Sigmoid colon (tissue), 6 donors: ENCODE measurements at regions not wholly inside any gene's neighbourhood (a gene's known extent, or its start where the extent isn't known, plus 50 kb on each side); places are given as distances from the start of the nearest gene placed in this dataset.

ENCODE experiments used
- DNase-seq: peaks from one replicate; pipeline ENCODE4 v3.0.0-alpha.2; 2019
- H3K27ac ChIP-seq, 4 donors: fragments of 200-600 bp; sonication (generic); one replicate each; pipeline ENCODE4 v1.5.1; 2016 to 2019; ENCODE audit warnings: mild to moderate bottlenecking in 1 of 4
- H3K27me3 ChIP-seq, 3 donors: fragments of 200-600 bp; sonication (generic); one replicate each; pipeline ENCODE4 v1.5.1; 2019; ENCODE audit warnings: mild to moderate bottlenecking in 1 of 3
- H3K36me3 ChIP-seq, 4 donors: fragments of 200-600 bp; sonication (generic); one replicate each; pipeline ENCODE4 v1.5.1; 2016 to 2019
- H3K4me1 ChIP-seq, 4 donors: fragments of 200-600 bp; sonication (generic); one replicate each; pipeline ENCODE4 v1.5.1; 2017 to 2019
- H3K4me3 ChIP-seq, 4 donors: fragments of 200-600 bp; sonication (generic); one replicate each; pipeline ENCODE4 v1.5.1; 2017 to 2019; ENCODE audit warnings: mild to moderate bottlenecking in 2 of 4, moderate library complexity in 1 of 4
- H3K9me3 ChIP-seq, 4 donors: fragments of 200-600 bp in 3 of 4; sonication (generic) in 3 of 4; one replicate each; pipeline versions ENCODE4 v1.5.1 to v1.6.1; 2013 to 2019
- CTCF ChIP-seq, 4 experiments: fragments of 450-650 bp in 3 of 4; fragments of 200-600 bp in 1 of 4; IDR thresholded peaks; one replicate each; pipeline ENCODE4 v1.5.1; 2016 to 2019; ENCODE audit warnings: antibody characterized with exemption in 4 of 4, mild to moderate bottlenecking in 3 of 4, moderate library complexity in 2 of 4
- EP300 ChIP-seq, 4 donors: sonication (generic); formaldehyde crosslinking; IDR thresholded peaks; one replicate each; pipeline ENCODE4 v1.6.1; 2017; ENCODE audit warnings: antibody characterized with exemption in 4 of 4
- POLR2A ChIP-seq, 2 donors: fragments of 450-650 bp; IDR thresholded peaks; one replicate each; pipeline ENCODE4 v1.6.1; 2016; ENCODE audit warnings: antibody characterized with exemption in 2 of 2, mild to moderate bottlenecking in 2 of 2, moderate library complexity in 2 of 2
- POLR2AphosphoS5 ChIP-seq, 4 donors: sonication (generic); formaldehyde crosslinking; IDR thresholded peaks; one replicate each; pipeline ENCODE4 v1.6.1; 2017; ENCODE audit warnings: antibody characterized with exemption in 4 of 4
- WGBS, 2 donors: extraction: QIAGEN DNeasy Blood & Tissue Kit; methylation state at CpG; one replicate each; pipeline ENCODE4 v1.1.7; 2013; 5-methylcytosine and 5-hydroxymethylcytosine counted together
- intact Hi-C: fragments of 100-400 bp; cut with DNase I; formaldehyde crosslinking; loops from one replicate; pipeline ENCODE4 v1.15.1; 2023
- donor health status: healthy with polysubstance abuse.
- donor health status: healthy.

GRCh38 chr1:112267929-112268328, 128.1 kb upstream of the CTTNBP2NL start:
- Histone ChIP-seq H3K36me3 (no peaks in the 10 kb centered on the region), H3K4me3 (no peak overlapping the region), H3K9me3 (no peaks in the 10 kb centered on the region), H3K4me1 (peaks cover 0 to 14% (median 0%) of the 10 kb centered on the region in 4 donors), H3K27me3 (no peaks in the 10 kb centered on the region), H3K27ac (peak overlapping the region in 1 of 4 donors; percentile 45)
- peak; percentile 73 for DNase-seq
- TF ChIP-seq CTCF (IDR thresholded peaks at IDR 0.05) = no peak
- peak in 2 of 4 donors; percentile 7 to 24 for TF ChIP-seq POLR2AphosphoS5 (IDR thresholded peaks at IDR 0.05)
- no peak for TF ChIP-seq POLR2A (IDR thresholded peaks at IDR 0.05)
- no peak for TF ChIP-seq EP300 (IDR thresholded peaks at IDR 0.05)
- intact Hi-C loops = no loop called here

GRCh38 chr1:112268408-112268807, 127.6 kb upstream of the CTTNBP2NL start:
- Histone ChIP-seq H3K36me3 (no peaks in the 10 kb centered on the region), H3K4me1 (peaks cover 0 to 10% (median 0%) of the 10 kb centered on the region in 4 donors), H3K27me3 (no peaks in the 10 kb centered on the region), H3K4me3 (no peak overlapping the region), H3K9me3 (no peaks in the 10 kb centered on the region), H3K27ac (peak overlapping the region in 1 of 4 donors; percentile 45)
- DNase-seq = no peak
- 68 to 82% methylated on average over 3 of the region's 3 CpGs for WGBS, 2 donors
- TF ChIP-seq POLR2AphosphoS5 (IDR thresholded peaks at IDR 0.05) (no peak), POLR2A (IDR thresholded peaks at IDR 0.05) (no peak), CTCF (IDR thresholded peaks at IDR 0.05) (no peak), EP300 (IDR thresholded peaks at IDR 0.05) (no peak)
- intact Hi-C loops = no loop called here

- no peak for TF ChIP-seq POLR2AphosphoS5 (IDR thresholded peaks at IDR 0.05)
- H3K27me3 ChIP-seq = no peaks in the 10 kb centered on the region
- DNase-seq = no peak
- intact Hi-C loops = no loop called here
- peaks cover 0 to 2% (median 0%) of the 10 kb centered on the region in 4 donors for H3K9me3 ChIP-seq
- H3K36me3 ChIP-seq = no peaks in the 10 kb centered on the region
- 93% methylated on average over 3 of the region's 3 CpGs for WGBS, 2 donors
- no peak overlapping the region for H3K4me3 ChIP-seq
- no peak overlapping the region for H3K27ac ChIP-seq
- H3K4me1 ChIP-seq = no peaks in the 10 kb centered on the region
Observed at GRCh38 chr1:112271270-112271669, 124.7 kb upstream of the CTTNBP2NL start.

GRCh38 chr1:112272101-112272772, 123.8 kb upstream of the CTTNBP2NL start:
- DNase-seq = no peak
- Histone ChIP-seq H3K27ac (no peak overlapping the region), H3K36me3 (no peaks in the 10 kb centered on the region), H3K9me3 (peaks cover 0 to 2% (median 0%) of the 10 kb centered on the region in 4 donors), H3K4me3 (no peak overlapping the region), H3K27me3 (no peaks in the 10 kb centered on the region), H3K4me1 (no peaks in the 10 kb centered on the region)
- intact Hi-C loops = no loop called here
- TF ChIP-seq EP300 (IDR thresholded peaks at IDR 0.05) = no peak
- TF ChIP-seq POLR2A (IDR thresholded peaks at IDR 0.05) = no peak
- TF ChIP-seq POLR2AphosphoS5 (IDR thresholded peaks at IDR 0.05) = no peak
- no peak for TF ChIP-seq CTCF (IDR thresholded peaks at IDR 0.05)
- 67 to 71% methylated on average over 6 of the region's 6 CpGs for WGBS, 2 donors

- no peaks in the 10 kb centered on the region for H3K36me3 ChIP-seq
- no peaks in the 10 kb centered on the region for H3K27me3 ChIP-seq
- H3K4me3 ChIP-seq = no peak overlapping the region
- no peaks in the 10 kb centered on the region for H3K9me3 ChIP-seq
- intact Hi-C loops = no loop called here
- no peak for DNase-seq
- no peak overlapping the region for H3K27ac ChIP-seq
- TF ChIP-seq EP300 (IDR thresholded peaks at IDR 0.05) (no peak), POLR2A (IDR thresholded peaks at IDR 0.05) (no peak), POLR2AphosphoS5 (IDR thresholded peaks at IDR 0.05) (no peak), CTCF (IDR thresholded peaks at IDR 0.05) (no peak)
- 41 to 54% methylated on average over 2 of the region's 2 CpGs for WGBS, 2 donors
- no peaks in the 10 kb centered on the region for H3K4me1 ChIP-seq
Observed at GRCh38 chr1:112284796-112285195, 111.2 kb upstream of the CTTNBP2NL start.
